Left lung (tissue), 4 donors: ENCODE measurements at regions not wholly inside any gene's neighbourhood (a gene's known extent, or its start where the extent isn't known, plus 50 kb on each side); places are given as distances from the start of the nearest gene placed in this dataset.
A peak's percentile ranks its signal among the peaks of the same experiment; 100 is the strongest.

Source experiments
- ATAC-seq: fragments of 200-7000 bp; cut with Tn5 transposase; one replicate; pipeline ENCODE4 v1.9.1; 2020; ENCODE audit warnings: moderate library complexity
- DNase-seq, 4 donors: peaks; one replicate each; pipeline ENCODE4 v3.0.0-alpha.2; 2013 to 2020
- H3K27ac ChIP-seq, 2 donors: fragments of 200-600 bp; sonication (generic) in 1 of 2; one replicate each; pipeline versions ENCODE4 v1.5.0 to v1.8.0; 2020 to 2021
- H3K27me3 ChIP-seq, 2 donors: fragments of 200-600 bp; sonication (generic) in 1 of 2; one replicate each; pipeline versions ENCODE4 v1.5.0 to v1.8.0; 2020 to 2021
- H3K36me3 ChIP-seq, 2 donors: fragments of 200-600 bp; sonication (generic) in 1 of 2; one replicate each; pipeline versions ENCODE4 v1.5.0 to v1.8.0; 2020 to 2021
- H3K4me1 ChIP-seq, 2 donors: fragments of 200-600 bp; one replicate each; pipeline ENCODE4 v1.8.0; 2021
- H3K4me3 ChIP-seq, 2 donors: fragments of 200-600 bp; sonication (generic) in 1 of 2; one replicate each; pipeline versions ENCODE4 v1.5.0 to v1.8.0; 2020 to 2021; ENCODE audit warnings: mild to moderate bottlenecking in 1 of 2
- H3K9me3 ChIP-seq, 2 donors: fragments of 200-600 bp; sonication (generic) in 1 of 2; one replicate each; pipeline versions ENCODE4 v1.5.0 to v1.8.0; 2020 to 2021
- intact Hi-C, 2 donors: fragments of 100-400 bp; cut with DNase I; formaldehyde crosslinking; loops; one replicate each; pipeline versions ENCODE4 v1.11.2 to v1.14.2; 2022
- TF ChIP-seq, protein P1 (sequence below), 2 donors: fragments of 200-600 bp; sonication (generic) in 1 of 2; IDR thresholded peaks; one replicate each; pipeline versions ENCODE4 v1.5.0 to v1.8.0; 2021; ENCODE audit warnings: antibody characterized with exemption in 2 of 2
- donor health status: DM: no; HTN: yes; CAD: no.
- donor health status: DM: no; HTN: no; CAD: no.

DNA sequence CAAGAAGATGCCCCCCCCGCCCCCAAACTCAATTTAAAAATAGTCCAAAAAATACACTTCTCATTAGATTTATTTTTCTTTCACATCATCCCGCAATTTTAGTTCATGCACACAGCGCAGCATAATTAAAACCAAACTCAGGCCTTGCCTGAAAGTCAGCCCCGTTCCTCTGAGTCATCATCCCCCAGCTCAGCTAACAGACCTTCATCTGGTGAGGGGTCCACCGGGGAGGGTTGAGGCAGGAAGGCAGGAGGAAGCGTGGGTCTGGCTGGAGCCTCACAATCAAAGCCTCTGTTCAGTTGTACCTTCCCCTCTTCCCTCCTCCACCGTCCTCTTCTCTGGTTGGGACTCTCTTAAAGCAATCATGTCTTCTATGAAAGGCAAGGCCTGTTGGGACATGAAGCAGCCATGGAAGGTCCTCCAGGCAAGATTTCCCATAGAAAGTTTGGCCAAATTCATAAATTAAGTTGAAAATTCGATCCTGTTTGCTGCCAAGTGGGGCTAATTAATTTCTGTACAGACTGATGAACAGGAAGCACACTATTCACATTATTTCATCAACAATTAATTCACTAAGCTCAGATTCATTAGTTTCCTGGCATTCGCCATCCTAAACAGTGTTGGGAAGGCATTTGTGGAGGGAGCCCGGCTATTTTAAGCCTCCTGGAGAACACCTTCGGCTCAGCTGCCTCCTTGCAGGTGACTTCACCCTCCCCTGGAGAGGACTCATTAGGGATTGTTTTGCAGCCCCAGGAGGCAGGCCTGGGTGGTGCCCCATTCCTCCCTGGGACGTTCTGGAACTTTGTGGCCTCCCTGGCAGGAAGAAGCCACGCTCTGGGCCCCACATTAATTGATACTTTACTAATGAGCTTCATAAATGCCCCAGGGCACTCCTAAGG, 72.3 kb upstream of the BNC1 start:
- ATAC-seq = no peak

GRCh38 chr15:83358972-83359564, 74.6 kb upstream of the BNC1 start:
- intact Hi-C loops = no loop called here

More for the DNA sequence above, 72.3 kb upstream of the BNC1 start:
- H3K4me1 ChIP-seq = no peaks in the 10 kb centered on the region
- intact Hi-C loops = no loop called here
- no peak for DNase-seq
- no peaks in the 10 kb centered on the region for H3K36me3 ChIP-seq
- no peak overlapping the region for H3K27ac ChIP-seq
- H3K27me3 ChIP-seq = peaks cover 0 to 8% of the 10 kb centered on the region in 2 donors
- no peaks in the 10 kb centered on the region for H3K9me3 ChIP-seq
- no peak overlapping the region for H3K4me3 ChIP-seq
- TF ChIP-seq, protein P1, sequence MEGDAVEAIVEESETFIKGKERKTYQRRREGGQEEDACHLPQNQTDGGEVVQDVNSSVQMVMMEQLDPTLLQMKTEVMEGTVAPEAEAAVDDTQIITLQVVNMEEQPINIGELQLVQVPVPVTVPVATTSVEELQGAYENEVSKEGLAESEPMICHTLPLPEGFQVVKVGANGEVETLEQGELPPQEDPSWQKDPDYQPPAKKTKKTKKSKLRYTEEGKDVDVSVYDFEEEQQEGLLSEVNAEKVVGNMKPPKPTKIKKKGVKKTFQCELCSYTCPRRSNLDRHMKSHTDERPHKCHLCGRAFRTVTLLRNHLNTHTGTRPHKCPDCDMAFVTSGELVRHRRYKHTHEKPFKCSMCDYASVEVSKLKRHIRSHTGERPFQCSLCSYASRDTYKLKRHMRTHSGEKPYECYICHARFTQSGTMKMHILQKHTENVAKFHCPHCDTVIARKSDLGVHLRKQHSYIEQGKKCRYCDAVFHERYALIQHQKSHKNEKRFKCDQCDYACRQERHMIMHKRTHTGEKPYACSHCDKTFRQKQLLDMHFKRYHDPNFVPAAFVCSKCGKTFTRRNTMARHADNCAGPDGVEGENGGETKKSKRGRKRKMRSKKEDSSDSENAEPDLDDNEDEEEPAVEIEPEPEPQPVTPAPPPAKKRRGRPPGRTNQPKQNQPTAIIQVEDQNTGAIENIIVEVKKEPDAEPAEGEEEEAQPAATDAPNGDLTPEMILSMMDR (IDR thresholded peaks at IDR 0.05) = no peak

GRCh38 chr15:83362706-83363105, 78.2 kb upstream of the BNC1 start:
- Histone ChIP-seq H3K27ac (no peak overlapping the region), H3K27me3 (peaks cover 12 to 52% of the 10 kb centered on the region in 2 donors), H3K9me3 (no peaks in the 10 kb centered on the region), H3K4me3 (no peak overlapping the region), H3K36me3 (no peaks in the 10 kb centered on the region), H3K4me1 (no peaks in the 10 kb centered on the region)
- DNase-seq = no peak
- intact Hi-C loops = no loop called here
- no peak for ATAC-seq
- TF ChIP-seq, protein P1 (IDR thresholded peaks at IDR 0.05) = no peak

More at GRCh38 chr15:83358972-83359564, 74.6 kb upstream of the BNC1 start:
- Histone ChIP-seq H3K36me3 (no peaks in the 10 kb centered on the region), H3K4me1 (no peaks in the 10 kb centered on the region), H3K27me3 (peaks cover 9 to 16% of the 10 kb centered on the region in 2 donors), H3K4me3 (no peak overlapping the region), H3K9me3 (no peaks in the 10 kb centered on the region), H3K27ac (no peak overlapping the region)
- ATAC-seq (no peak), DNase-seq (no peak)
- TF ChIP-seq, protein P1 (IDR thresholded peaks at IDR 0.05) = no peak

DNA sequence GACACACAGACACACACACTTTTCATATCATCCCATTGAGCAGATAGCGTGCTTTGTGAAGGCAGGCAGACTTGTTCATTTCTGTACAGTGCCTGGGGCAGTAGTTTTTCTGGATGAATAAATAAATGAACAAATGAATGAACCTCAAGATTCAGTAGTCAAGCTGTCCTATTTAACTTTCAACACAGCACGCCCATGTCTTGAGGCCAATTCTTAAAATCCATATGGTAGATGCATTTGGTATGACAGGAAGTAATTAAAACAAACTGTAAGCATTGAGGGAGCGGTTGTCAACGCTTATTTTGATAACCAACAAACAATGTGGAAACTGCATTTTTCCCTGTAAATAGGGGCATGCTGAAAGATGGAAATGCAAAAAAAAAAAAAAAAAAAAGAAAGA, 80.0 kb upstream of the BNC1 start:
- intact Hi-C loops = no loop called here
- peaks cover 12 to 51% of the 10 kb centered on the region in 2 donors for H3K27me3 ChIP-seq
- ATAC-seq (no peak), DNase-seq (no peak)
- no peak overlapping the region for H3K4me3 ChIP-seq
- no peak overlapping the region for H3K27ac ChIP-seq
- TF ChIP-seq, protein P1 (IDR thresholded peaks at IDR 0.05) = no peak
- H3K9me3 ChIP-seq = no peaks in the 10 kb centered on the region
- no peaks in the 10 kb centered on the region for H3K4me1 ChIP-seq
- H3K36me3 ChIP-seq = no peaks in the 10 kb centered on the region

DNA sequence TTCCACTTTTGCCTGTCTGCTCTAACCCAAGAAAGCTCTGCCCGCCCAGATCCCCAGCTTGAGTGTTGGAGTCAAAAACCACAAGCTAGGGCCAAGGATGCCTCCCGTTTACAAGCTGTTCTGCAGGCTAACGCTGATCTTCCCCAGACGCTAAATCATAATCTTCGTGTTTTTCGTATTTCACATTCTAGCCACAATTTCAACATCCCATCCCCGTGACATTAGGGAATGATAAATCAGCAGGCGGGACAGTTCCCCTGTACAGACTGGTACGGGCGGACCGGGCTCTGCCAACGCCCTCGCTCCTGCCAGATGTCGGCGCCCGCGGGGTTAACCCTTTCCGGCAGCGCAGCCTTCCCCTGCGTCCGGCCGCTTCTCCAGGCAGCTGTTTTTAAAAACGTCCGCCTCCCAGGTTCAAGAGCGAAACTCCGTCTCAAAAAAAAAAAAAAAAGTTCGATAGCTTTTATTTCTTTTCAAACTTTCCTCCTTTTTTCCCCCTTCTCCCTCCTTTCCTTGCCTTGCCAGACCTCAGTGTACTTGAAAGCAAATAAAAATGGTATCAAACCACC, 81.0 kb upstream of the BNC1 start:
- intact Hi-C loops = no loop called here
- Histone ChIP-seq H3K4me1 (no peaks in the 10 kb centered on the region), H3K27me3 (peaks cover 12 to 51% of the 10 kb centered on the region in 2 donors), H3K4me3 (no peak overlapping the region), H3K36me3 (no peaks in the 10 kb centered on the region), H3K9me3 (no peaks in the 10 kb centered on the region), H3K27ac (no peak overlapping the region)
- TF ChIP-seq, protein P1 (IDR thresholded peaks at IDR 0.05) = no peak
- DNase-seq = peak; percentile 33 to 82 (median 38)
- ATAC-seq = peak; percentile 78
